Adipocyte (in vitro differentiated cells): ENCODE measurements at regions not wholly inside any gene's neighbourhood (a gene's known extent, or its start where the extent isn't known, plus 50 kb on each side); places are given as distances from the start of the nearest gene placed in this dataset.
A peak's percentile ranks its signal among the peaks of the same experiment; 100 is the strongest.
"Not testable (repeated sequence)": the region's sequence is repeated elsewhere in the genome, so short reads cannot be mapped to it uniquely, and the experiment has no call there.

ENCODE experiments used
- DNase-seq: peaks from one replicate; pipeline ENCODE4 v3.0.0-alpha.2; 2015; ENCODE audit warnings: low read depth
- H3K27me3 ChIP-seq: replicated peaks from 2 replicates; pipeline ENCODE4 v1.7.0; 2013; ENCODE audit warnings: mild to moderate bottlenecking, low read length, moderate library complexity; ENCODE audit not compliant: control insufficient read depth, insufficient read depth
- H3K36me3 ChIP-seq: 2 replicates; pipeline ENCODE4 v1.7.0; 2013; ENCODE audit warnings: low read length, mild to moderate bottlenecking, moderate library complexity; ENCODE audit not compliant: control insufficient read depth, insufficient read depth, severe bottlenecking
- H3K4me1 ChIP-seq: 2 replicates; pipeline ENCODE4 v1.7.0; 2013; ENCODE audit warnings: mild to moderate bottlenecking, low read length, moderate library complexity; ENCODE audit not compliant: control insufficient read depth, insufficient read depth
- H3K4me3 ChIP-seq: 2 replicates; pipeline ENCODE4 v1.7.0; 2013; ENCODE audit warnings: mild to moderate bottlenecking, low read length, moderate library complexity
- H3K9ac ChIP-seq: 2 replicates; pipeline ENCODE4 v1.7.0; 2013; ENCODE audit warnings: mild to moderate bottlenecking, low read length, moderate library complexity
- H3K9me3 ChIP-seq: 2 replicates; pipeline ENCODE4 v1.7.0; 2013; ENCODE audit warnings: mild to moderate bottlenecking, low read length, moderate library complexity; ENCODE audit not compliant: control insufficient read depth

GRCh38 chr3:56933803-56934202 is 126.7 kb upstream of the SPATA12 start:
- H3K9ac ChIP-seq = no peak overlapping the region
- no peaks in the 10 kb centered on the region for H3K27me3 ChIP-seq

GRCh38 chr3:56932866-56933265 is 127.6 kb upstream of the SPATA12 start:
- H3K9me3 ChIP-seq = no peaks in the 10 kb centered on the region
- no peak for DNase-seq
- no peak overlapping the region for H3K9ac ChIP-seq
- H3K4me1 ChIP-seq = peaks cover 6% of the 10 kb centered on the region
- H3K36me3 ChIP-seq = no peaks in the 10 kb centered on the region
- no peak overlapping the region for H3K4me3 ChIP-seq
- H3K27me3 ChIP-seq = no peaks in the 10 kb centered on the region

More at GRCh38 chr3:56933803-56934202, 126.7 kb upstream of the SPATA12 start:
- Histone ChIP-seq H3K9me3 (no peaks in the 10 kb centered on the region), H3K4me1 (no peaks in the 10 kb centered on the region), H3K4me3 (no peak overlapping the region), H3K36me3 (no peaks in the 10 kb centered on the region)
- no peak for DNase-seq

GRCh38 chr3:56931836-56932235 is 128.6 kb upstream of the SPATA12 start:
- Histone ChIP-seq H3K4me3 (no peak overlapping the region), H3K27me3 (no peaks in the 10 kb centered on the region), H3K9ac (no peak overlapping the region), H3K4me1 (peaks cover 9% of the 10 kb centered on the region), H3K36me3 (no peaks in the 10 kb centered on the region), H3K9me3 (no peaks in the 10 kb centered on the region)
- DNase-seq = no peak

GRCh38 chr3:56930706-56931105 is 129.0 kb upstream of the ARHGEF3 start:
- Histone ChIP-seq H3K27me3 (no peaks in the 10 kb centered on the region), H3K9me3 (no peaks in the 10 kb centered on the region), H3K4me1 (peaks cover 20% of the 10 kb centered on the region), H3K36me3 (no peaks in the 10 kb centered on the region), H3K9ac (no peak overlapping the region), H3K4me3 (no peak overlapping the region)
- no peak for DNase-seq

- peaks cover 20% of the 10 kb centered on the region for H3K4me1 ChIP-seq
- peak; percentile 19 for DNase-seq
Observed at GRCh38 chr3:56929809-56930615, 128.3 kb upstream of the ARHGEF3 start.

GRCh38 chr3:56928379-56929068 is 126.8 kb upstream of the ARHGEF3 start:
- no peaks in the 10 kb centered on the region for H3K27me3 ChIP-seq
- H3K9me3 ChIP-seq = no peaks in the 10 kb centered on the region
- H3K4me3 ChIP-seq = no peak overlapping the region
- H3K4me1 ChIP-seq = peaks cover 25% of the 10 kb centered on the region
- peak; percentile 18 for DNase-seq
- H3K36me3 ChIP-seq = no peaks in the 10 kb centered on the region
- no peak overlapping the region for H3K9ac ChIP-seq

More at GRCh38 chr3:56929809-56930615, 128.3 kb upstream of the ARHGEF3 start:
- H3K27me3 ChIP-seq = no peaks in the 10 kb centered on the region
- H3K9me3 ChIP-seq = no peaks in the 10 kb centered on the region
- H3K4me3 ChIP-seq = no peak overlapping the region
- H3K9ac ChIP-seq = no peak overlapping the region
- no peaks in the 10 kb centered on the region for H3K36me3 ChIP-seq

GRCh38 chr3:56927855-56928254 is 126.1 kb upstream of the ARHGEF3 start:
- Histone ChIP-seq H3K9me3 (no peaks in the 10 kb centered on the region), H3K9ac (no peak overlapping the region), H3K4me1 (peaks cover 27% of the 10 kb centered on the region), H3K27me3 (no peaks in the 10 kb centered on the region), H3K4me3 (no peak overlapping the region), H3K36me3 (no peaks in the 10 kb centered on the region)
- DNase-seq = no peak

GRCh38 chr3:56926947-56927282 is 125.2 kb upstream of the ARHGEF3 start:
- no peaks in the 10 kb centered on the region for H3K9me3 ChIP-seq
- DNase-seq = no peak
- no peak overlapping the region for H3K4me3 ChIP-seq
- no peaks in the 10 kb centered on the region for H3K36me3 ChIP-seq
- peaks cover 31% of the 10 kb centered on the region for H3K4me1 ChIP-seq
- H3K9ac ChIP-seq = no peak overlapping the region
- no peaks in the 10 kb centered on the region for H3K27me3 ChIP-seq

- peaks cover 36% of the 10 kb centered on the region for H3K4me1 ChIP-seq
- no peak overlapping the region for H3K9ac ChIP-seq
- H3K9me3 ChIP-seq = no peaks in the 10 kb centered on the region
- H3K27me3 ChIP-seq = no peaks in the 10 kb centered on the region
- H3K4me3 ChIP-seq = no peak overlapping the region
- no peaks in the 10 kb centered on the region for H3K36me3 ChIP-seq
- peak; percentile 51 for DNase-seq
Observed at GRCh38 chr3:56926243-56926946, 124.6 kb upstream of the ARHGEF3 start.

- H3K9ac ChIP-seq, H3K9me3 ChIP-seq, H3K4me3 ChIP-seq, H3K36me3 ChIP-seq, DNase-seq, H3K27me3 ChIP-seq: not testable (repeated sequence)
- H3K4me1 ChIP-seq = peaks cover 38% of the 10 kb centered on the region
Observed at GRCh38 chr3:56924700-56925099, 123.0 kb upstream of the ARHGEF3 start.

GRCh38 chr3:56923526-56924224 is 121.9 kb upstream of the ARHGEF3 start:
- Histone ChIP-seq H3K9ac (no peak overlapping the region), H3K4me1 (peaks cover 38% of the 10 kb centered on the region), H3K27me3 (no peaks in the 10 kb centered on the region), H3K4me3 (no peak overlapping the region), H3K9me3 (no peaks in the 10 kb centered on the region), H3K36me3 (no peaks in the 10 kb centered on the region)
- peak; percentile 20 for DNase-seq
